Liver (tissue), 8 donors: ENCODE measurements at regions not wholly inside any gene's neighbourhood (a gene's known extent, or its start where the extent isn't known, plus 50 kb on each side); places are given as distances from the start of the nearest gene placed in this dataset.
"Not testable (repeated sequence)": the region's sequence is repeated elsewhere in the genome, so short reads cannot be mapped to it uniquely, and the experiment has no call there.

ENCODE experiments used
- DNase-seq: peaks from one replicate; pipeline ENCODE4 v3.0.0-alpha.2; 2017; ENCODE audit warnings: low spot score
- H3K27ac ChIP-seq, 2 donors: one replicate each; pipeline ENCODE4 v1.7.0; 2013; ENCODE audit warnings: inconsistent platforms in 2 of 2, low read length in 2 of 2, control low read depth in 1 of 2, low read depth in 1 of 2, mild to moderate bottlenecking in 1 of 2
- H3K27me3 ChIP-seq, 4 donors: one replicate each; pipeline versions ENCODE4 v1.6.1 to v1.7.0; 2013; ENCODE audit warnings: low read length in 3 of 4, inconsistent platforms in 1 of 4, mild to moderate bottlenecking in 1 of 4, moderate library complexity in 1 of 4; ENCODE audit not compliant: control insufficient read depth in 4 of 4, insufficient read depth in 4 of 4
- H3K36me3 ChIP-seq, 4 donors: one replicate each; pipeline versions ENCODE4 v1.6.1 to v1.7.0; 2013; ENCODE audit warnings: low read length in 3 of 4, mild to moderate bottlenecking in 3 of 4, low read depth in 1 of 4, moderate library complexity in 1 of 4; ENCODE audit not compliant: control insufficient read depth in 4 of 4, insufficient read depth in 3 of 4
- H3K4me1 ChIP-seq, 4 donors: one replicate each; pipeline versions ENCODE4 v1.6.1 to v1.7.0; 2013; ENCODE audit warnings: low read length in 3 of 4, mild to moderate bottlenecking in 3 of 4, moderate library complexity in 1 of 4; ENCODE audit not compliant: control insufficient read depth in 4 of 4, insufficient read depth in 4 of 4
- H3K4me3 ChIP-seq, 3 donors: one replicate each; pipeline versions ENCODE4 v1.6.1 to v1.7.0; 2013; ENCODE audit warnings: low read length in 3 of 3, control low read depth in 1 of 3, low read depth in 1 of 3, mild to moderate bottlenecking in 1 of 3
- H3K9ac ChIP-seq, 2 donors: one replicate each; pipeline ENCODE4 v1.7.0; 2013; ENCODE audit warnings: low read length in 2 of 2, mild to moderate bottlenecking in 2 of 2, moderate library complexity in 2 of 2, control low read depth in 1 of 2, low read depth in 1 of 2
- H3K9me3 ChIP-seq, 4 donors: one replicate each; pipeline versions ENCODE4 v1.6.1 to v1.7.0; 2013; ENCODE audit warnings: low read length in 3 of 4; ENCODE audit not compliant: control insufficient read depth in 4 of 4
- ATF3 ChIP-seq: IDR thresholded peaks from 2 replicates; pipeline ENCODE4 v1.6.1; 2016; ENCODE audit warnings: antibody characterized with exemption
- CTCF ChIP-seq: fragments of 150-350 bp; IDR thresholded peaks from 2 replicates; pipeline ENCODE4 v1.5.1; 2017; ENCODE audit warnings: improper control_type of control experiment, low read depth, low read length; ENCODE audit not compliant: missing input control
- GABPA ChIP-seq, 2 donors: IDR thresholded peaks in 1 of 2; conservative IDR thresholded peaks in 1 of 2; 2 replicates each; pipeline ENCODE4 v1.6.1; 2016; ENCODE audit warnings: antibody characterized with exemption in 2 of 2, mild to moderate bottlenecking in 1 of 2, moderate library complexity in 1 of 2
- HNF4A ChIP-seq, 2 donors: conservative IDR thresholded peaks; 2 replicates each; pipeline ENCODE4 v1.6.1; 2016; ENCODE audit warnings: antibody characterized with exemption in 2 of 2, mild to moderate bottlenecking in 2 of 2
- JUND ChIP-seq, 2 donors: IDR thresholded peaks; 2 replicates each; pipeline ENCODE4 v1.6.1; 2016; ENCODE audit warnings: antibody characterized with exemption in 2 of 2
- MAX ChIP-seq: IDR thresholded peaks from 2 replicates; pipeline ENCODE4 v1.6.1; 2016; ENCODE audit warnings: antibody characterized with exemption
- NR2F2 ChIP-seq: IDR thresholded peaks from 2 replicates; pipeline ENCODE4 v1.6.1; 2016; ENCODE audit warnings: antibody characterized with exemption
- RAD21 ChIP-seq, 2 donors: IDR thresholded peaks; 2 replicates each; pipeline ENCODE4 v1.6.1; 2016; ENCODE audit warnings: antibody characterized with exemption in 2 of 2, mild to moderate bottlenecking in 2 of 2
- REST ChIP-seq: IDR thresholded peaks from 2 replicates; pipeline ENCODE4 v1.6.1; 2016; ENCODE audit warnings: antibody characterized with exemption, mild to moderate bottlenecking
- RXRA ChIP-seq, 2 donors: IDR thresholded peaks; 2 replicates each; pipeline ENCODE4 v1.6.1; 2017 to 2018; ENCODE audit warnings: antibody characterized with exemption in 2 of 2, mild to moderate bottlenecking in 1 of 2
- TAF1 ChIP-seq: conservative IDR thresholded peaks from 2 replicates; pipeline ENCODE4 v1.6.1; 2016; ENCODE audit warnings: antibody characterized with exemption, mild to moderate bottlenecking
- WGBS: extraction: QIAGEN DNeasy Blood & Tissue Kit; methylation state at CpG from one replicate; pipeline ENCODE4 v1.1.7; 2013; 5-methylcytosine and 5-hydroxymethylcytosine counted together
- donor health status: healthy.
- donor health status: healthy.
- donor health status: healthy.
- donor health status: healthy.
- donor health status: healthy.

GRCh38 chr11:50182486-50182885 lies 149.8 kb downstream of the OR4C45 start:
- H3K27ac ChIP-seq = no peak overlapping the region
- H3K36me3 ChIP-seq = no peaks in the 10 kb centered on the region
- no peaks in the 10 kb centered on the region for H3K4me1 ChIP-seq
- DNase-seq = no peak
- no peak overlapping the region for H3K4me3 ChIP-seq
- no peak overlapping the region for H3K9ac ChIP-seq
- 88% methylated on average over 2 of the region's 2 CpGs for WGBS
- TF ChIP-seq HNF4A (conservative IDR thresholded peaks at IDR 0.05) = no peak
- no peak for TF ChIP-seq RXRA (IDR thresholded peaks at IDR 0.05)
- TF ChIP-seq RAD21 (IDR thresholded peaks at IDR 0.05) = no peak
- TF ChIP-seq ATF3 = no peak
- no peak for TF ChIP-seq MAX
- no peak for TF ChIP-seq REST
- TF ChIP-seq JUND (IDR thresholded peaks at IDR 0.05) = no peak
- no peak for TF ChIP-seq CTCF
- no peak for TF ChIP-seq GABPA (IDR thresholded peaks at IDR 0.05 in 1 of 2, conservative IDR thresholded peaks at IDR 0.05 in 1 of 2)
- no peak for TF ChIP-seq NR2F2
- no peak for TF ChIP-seq TAF1
- no peaks in the 10 kb centered on the region for H3K9me3 ChIP-seq
- no peaks in the 10 kb centered on the region for H3K27me3 ChIP-seq

GRCh38 chr11:50183170-50183569 lies 150.5 kb downstream of the OR4C45 start:
- not testable (repeated sequence) for H3K9me3 ChIP-seq, H3K4me1 ChIP-seq, DNase-seq, H3K4me3 ChIP-seq, H3K27ac ChIP-seq, H3K9ac ChIP-seq, H3K27me3 ChIP-seq, H3K36me3 ChIP-seq
- 87% methylated on average over 19 of the region's 19 CpGs for WGBS

GRCh38 chr11:50186146-50186545 lies 153.5 kb downstream of the OR4C45 start:
- WGBS = 83% methylated on average over 1 of the region's 1 CpG
- no peak overlapping the region for H3K27ac ChIP-seq
- no peaks in the 10 kb centered on the region for H3K36me3 ChIP-seq
- H3K4me3 ChIP-seq = no peak overlapping the region
- no peak for DNase-seq
- no peaks in the 10 kb centered on the region for H3K4me1 ChIP-seq
- no peak overlapping the region for H3K9ac ChIP-seq
- no peaks in the 10 kb centered on the region for H3K9me3 ChIP-seq
- TF ChIP-seq RXRA (IDR thresholded peaks at IDR 0.05) (no peak), CTCF (no peak), RAD21 (IDR thresholded peaks at IDR 0.05) (no peak)
- H3K27me3 ChIP-seq = no peaks in the 10 kb centered on the region
